GM12878 (cell line): ENCODE measurements at regions not wholly inside any gene's neighbourhood (a gene's known extent, or its start where the extent isn't known, plus 50 kb on each side); places are given as distances from the start of the nearest gene placed in this dataset.

ENCODE experiments used
- ATF2 ChIP-seq: IDR thresholded peaks from 2 replicates; pipeline ENCODE4 v1.6.1; 2012; ENCODE audit warnings: low read length, inconsistent platforms
- CEBPB ChIP-seq, 2 experiments: fragments of 150-350 bp in 1 of 2; IDR thresholded peaks; 2 replicates each; pipeline ENCODE4 v1.6.1; 2012 to 2014; ENCODE audit warnings: low read depth in 2 of 2, low read length in 2 of 2, borderline replicate concordance in 1 of 2, inconsistent platforms in 1 of 2
- CHD2 ChIP-seq: IDR thresholded peaks from 2 replicates; pipeline ENCODE4 v1.6.1; 2011; ENCODE audit warnings: low read depth, low read length, improper control_type of control experiment, borderline replicate concordance
- EP300 ChIP-seq, 2 experiments: fragments of 150-350 bp in 1 of 2; IDR thresholded peaks; 2 replicates each; pipeline ENCODE4 v1.6.1; 2011 to 2012; ENCODE audit warnings: low read depth in 2 of 2, low read length in 2 of 2, borderline replicate concordance in 1 of 2, improper control_type of control experiment in 1 of 2, inconsistent platforms in 1 of 2; ENCODE audit not compliant: control insufficient read depth in 1 of 2
- EZH2 ChIP-seq: IDR thresholded peaks from 2 replicates; pipeline ENCODE4 v1.6.1; 2012; ENCODE audit warnings: low read depth, mild to moderate bottlenecking, control low read depth, inconsistent platforms, low read length, borderline replicate concordance; ENCODE audit not compliant: control insufficient read depth
- POLR2A ChIP-seq: IDR thresholded peaks from 2 replicates; pipeline ENCODE4 v1.6.1; 2011; ENCODE audit warnings: low read depth, mild to moderate bottlenecking, low read length
- RAD21 ChIP-seq: IDR thresholded peaks from 2 replicates; pipeline ENCODE4 v1.6.1; 2011; ENCODE audit warnings: mild to moderate bottlenecking, low read depth, low read length, moderate library complexity; ENCODE audit not compliant: insufficient read depth
- TARDBP ChIP-seq: IDR thresholded peaks from 2 replicates; pipeline ENCODE4 v1.6.1; 2016; ENCODE audit warnings: borderline replicate concordance
- TCF7 ChIP-seq: IDR thresholded peaks from 2 replicates; pipeline ENCODE4 v1.6.1; 2014; ENCODE audit warnings: antibody characterized with exemption, borderline replicate concordance
- ZNF24 ChIP-seq: fragments of 450-650 bp; IDR thresholded peaks from 2 replicates; pipeline ENCODE4 v1.6.1; 2017; ENCODE audit warnings: antibody characterized with exemption, mild to moderate bottlenecking
- ZNF274 ChIP-seq: IDR thresholded peaks from one replicate; pipeline ENCODE4 v1.8.0; 2011; ENCODE audit not compliant: insufficient read length, insufficient read depth
- TF ChIP-seq, protein P1 (sequence below), 3 experiments: IDR thresholded peaks in 2 of 3; conservative IDR thresholded peaks in 1 of 3; 2 replicates each; pipeline ENCODE4 v1.5.1; 2011; ENCODE audit warnings: low read depth in 3 of 3, low read length in 3 of 3, mild to moderate bottlenecking in 3 of 3, control low read depth in 2 of 3, moderate library complexity in 2 of 3, inconsistent platforms in 1 of 3, mixed read lengths in 1 of 3; ENCODE audit not compliant: control insufficient read depth in 2 of 3, insufficient read depth in 1 of 3; ENCODE audit errors: extremely low read depth in 1 of 3
- TF ChIP-seq, protein P2 (sequence below): IDR thresholded peaks from 2 replicates; pipeline ENCODE4 v1.6.1; 2011; ENCODE audit warnings: low read depth, low read length, improper control_type of control experiment, borderline replicate concordance

GRCh38 chr2:167794554-167795255 is 452.7 kb downstream of the STK39 start:
- TF ChIP-seq EZH2 (no peak), ZNF274 (no peak), CHD2 (no peak), EP300 (IDR thresholded peaks at IDR 0.05; ENCODE audit: borderline replicate concordance in 1 of 2, control insufficient read depth in 1 of 2, low read depth in 2 of 2, low read length in 2 of 2) (no peak), POLR2A (no peak), TCF7 (no peak), ATF2 (no peak), ZNF24 (no peak), RAD21 (no peak), CEBPB (IDR thresholded peaks at IDR 0.05; ENCODE audit: borderline replicate concordance in 1 of 2, low read depth in 2 of 2, low read length in 2 of 2) (no peak), TARDBP (no peak)
- TF ChIP-seq, protein P1, sequence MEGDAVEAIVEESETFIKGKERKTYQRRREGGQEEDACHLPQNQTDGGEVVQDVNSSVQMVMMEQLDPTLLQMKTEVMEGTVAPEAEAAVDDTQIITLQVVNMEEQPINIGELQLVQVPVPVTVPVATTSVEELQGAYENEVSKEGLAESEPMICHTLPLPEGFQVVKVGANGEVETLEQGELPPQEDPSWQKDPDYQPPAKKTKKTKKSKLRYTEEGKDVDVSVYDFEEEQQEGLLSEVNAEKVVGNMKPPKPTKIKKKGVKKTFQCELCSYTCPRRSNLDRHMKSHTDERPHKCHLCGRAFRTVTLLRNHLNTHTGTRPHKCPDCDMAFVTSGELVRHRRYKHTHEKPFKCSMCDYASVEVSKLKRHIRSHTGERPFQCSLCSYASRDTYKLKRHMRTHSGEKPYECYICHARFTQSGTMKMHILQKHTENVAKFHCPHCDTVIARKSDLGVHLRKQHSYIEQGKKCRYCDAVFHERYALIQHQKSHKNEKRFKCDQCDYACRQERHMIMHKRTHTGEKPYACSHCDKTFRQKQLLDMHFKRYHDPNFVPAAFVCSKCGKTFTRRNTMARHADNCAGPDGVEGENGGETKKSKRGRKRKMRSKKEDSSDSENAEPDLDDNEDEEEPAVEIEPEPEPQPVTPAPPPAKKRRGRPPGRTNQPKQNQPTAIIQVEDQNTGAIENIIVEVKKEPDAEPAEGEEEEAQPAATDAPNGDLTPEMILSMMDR (IDR thresholded peaks at IDR 0.05 in 2 of 3, conservative IDR thresholded peaks at IDR 0.05 in 1 of 3; ENCODE audit: control insufficient read depth in 2 of 3, extremely low read depth in 1 of 3, insufficient read depth in 1 of 3, low read depth in 3 of 3, low read length in 3 of 3) = no peak
- TF ChIP-seq, protein P2, sequence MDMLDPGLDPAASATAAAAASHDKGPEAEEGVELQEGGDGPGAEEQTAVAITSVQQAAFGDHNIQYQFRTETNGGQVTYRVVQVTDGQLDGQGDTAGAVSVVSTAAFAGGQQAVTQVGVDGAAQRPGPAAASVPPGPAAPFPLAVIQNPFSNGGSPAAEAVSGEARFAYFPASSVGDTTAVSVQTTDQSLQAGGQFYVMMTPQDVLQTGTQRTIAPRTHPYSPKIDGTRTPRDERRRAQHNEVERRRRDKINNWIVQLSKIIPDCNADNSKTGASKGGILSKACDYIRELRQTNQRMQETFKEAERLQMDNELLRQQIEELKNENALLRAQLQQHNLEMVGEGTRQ = no peak
